Pancreas (tissue), 10 donors: ENCODE measurements at regions not wholly inside any gene's neighbourhood (a gene's known extent, or its start where the extent isn't known, plus 50 kb on each side); places are given as distances from the start of the nearest gene placed in this dataset.

ENCODE experiments used
- ATAC-seq, 4 donors: fragments of 200-7000 bp; cut with Tn5 transposase; one replicate each; pipeline versions ENCODE4 v1.8.0 to v1.9.1; 2020; ENCODE audit warnings: mild to moderate bottlenecking in 4 of 4, moderate library complexity in 4 of 4
- DNase-seq, 6 donors: peaks; one replicate each; pipeline ENCODE4 v3.0.0-alpha.2; 2020
- FAIRE-seq: peaks from 2 replicates; lab custom pipeline; 2012; peaks lifted over from hg19 to GRCh38; lab: Jason Lieb, UNC
- H3K27ac ChIP-seq, 4 donors: fragments of 200-600 bp; sonication (generic); 1 replicate in 3 of 4; 2 replicates in 1 of 4; pipeline versions ENCODE4 v1.5.0 to v1.8.0; 2020
- H3K27me3 ChIP-seq, 4 donors: fragments of 200-600 bp; one replicate each; pipeline ENCODE4 v1.8.0; 2021
- H3K36me3 ChIP-seq, 3 donors: fragments of 200-600 bp; sonication (generic) in 1 of 3; one replicate each; pipeline versions ENCODE4 v1.5.0 to v1.8.0; 2020 to 2021
- H3K4me1 ChIP-seq, 3 donors: fragments of 200-600 bp; one replicate each; pipeline ENCODE4 v1.8.0; 2021
- H3K4me3 ChIP-seq, 4 donors: fragments of 200-600 bp; sonication (generic) in 2 of 4; one replicate each; pipeline versions ENCODE4 v1.5.0 to v1.8.0; 2020 to 2021
- H3K9me3 ChIP-seq, 4 donors: fragments of 200-600 bp; one replicate each; pipeline ENCODE4 v1.8.0; 2021
- CTCF ChIP-seq, 4 donors: fragments of 200-600 bp; sonication (generic) in 3 of 4; IDR thresholded peaks; one replicate each; pipeline versions ENCODE4 v1.5.0 to v1.8.0; 2021; ENCODE audit warnings: antibody characterized with exemption in 4 of 4
- whole genome bisulfite sequencing, 2 donors: extraction: QIAGEN DNeasy Blood & Tissue Kit; methylation state at CpG; one replicate each; pipeline ENCODE4 v1.1.7; 2013; 5-methylcytosine and 5-hydroxymethylcytosine counted together
- intact Hi-C, 3 donors: fragments of 100-400 bp; cut with DNase I; formaldehyde crosslinking; loops; one replicate each; pipeline versions ENCODE4 v1.11.1 to v1.14.2; 2022
- donor health status: healthy with polysubstance abuse.
- donor health status: DM: no; HTN: no; CAD: no; lungs with moderate emphysema.
- donor health status: DM: no; HTN: no; CAD: no.
- donor health status: control.
- donor health status: control.
- donor health status: Bipolar disorder and iron deficiency.
- donor health status: DM: yes; HTN: yes; CAD: no.
- donor health status: DM: no; HTN: no; CAD: no.
- donor health status: DM: no; HTN: no; CAD: no.
- donor health status: DM: yes; HTN: yes; CAD: no.

GRCh38 chr3:81416812-81417211 is 344.6 kb downstream of the GBE1 start:
- DNase-seq (no peak), FAIRE-seq (no peak), ATAC-seq (no peak)
- no peaks in the 10 kb centered on the region for H3K27me3 ChIP-seq
- WGBS, 2 donors = 80 to 89% methylated on average over 2 of the region's 2 CpGs
- no peak overlapping the region for H3K27ac ChIP-seq
- no peak overlapping the region for H3K4me3 ChIP-seq
- intact Hi-C loops = no loop called here
- TF ChIP-seq CTCF (IDR thresholded peaks at IDR 0.05) = no peak
- H3K9me3 ChIP-seq = no peaks in the 10 kb centered on the region
- H3K36me3 ChIP-seq = no peaks in the 10 kb centered on the region
- H3K4me1 ChIP-seq = no peaks in the 10 kb centered on the region

- 15 to 17% methylated on average over 1 of the region's 1 CpG for WGBS, 2 donors
- Histone ChIP-seq H3K36me3 (no peaks in the 10 kb centered on the region), H3K4me1 (no peaks in the 10 kb centered on the region), H3K27ac (no peak overlapping the region), H3K27me3 (no peaks in the 10 kb centered on the region), H3K9me3 (no peaks in the 10 kb centered on the region), H3K4me3 (no peak overlapping the region)
- TF ChIP-seq CTCF (IDR thresholded peaks at IDR 0.05) = no peak
- FAIRE-seq = no peak
- no peak for DNase-seq
- ATAC-seq = no peak
- intact Hi-C loops = no loop called here
Observed at GRCh38 chr3:81406318-81406717, 355.1 kb downstream of the GBE1 start.

GRCh38 chr3:81395739-81396513 is 365.5 kb downstream of the GBE1 start:
- H3K27ac ChIP-seq = no peak overlapping the region
- no peak overlapping the region for H3K4me3 ChIP-seq
- no peaks in the 10 kb centered on the region for H3K4me1 ChIP-seq
- no peak for TF ChIP-seq CTCF (IDR thresholded peaks at IDR 0.05)
- H3K27me3 ChIP-seq = no peaks in the 10 kb centered on the region
- FAIRE-seq (no peak), DNase-seq (no peak), ATAC-seq (no peak)
- no peaks in the 10 kb centered on the region for H3K9me3 ChIP-seq
- WGBS, 2 donors = 54 to 60% methylated on average over 7 of the region's 7 CpGs
- intact Hi-C loops = no loop called here
- H3K36me3 ChIP-seq = no peaks in the 10 kb centered on the region

- DNase-seq (no peak), ATAC-seq (no peak), FAIRE-seq (no peak)
- TF ChIP-seq CTCF (IDR thresholded peaks at IDR 0.05) = no peak
- no peak overlapping the region for H3K4me3 ChIP-seq
- no peaks in the 10 kb centered on the region for H3K9me3 ChIP-seq
- H3K27ac ChIP-seq = no peak overlapping the region
- no peaks in the 10 kb centered on the region for H3K36me3 ChIP-seq
- WGBS, 2 donors = 72 to 79% methylated on average over 4 of the region's 4 CpGs
- H3K4me1 ChIP-seq = no peaks in the 10 kb centered on the region
- intact Hi-C loops = no loop called here
- H3K27me3 ChIP-seq = no peaks in the 10 kb centered on the region
Observed at GRCh38 chr3:81394651-81395524, 366.6 kb downstream of the GBE1 start.
